ENCODE measurements at regions not wholly inside any gene's neighbourhood (a gene's known extent, or its start where the extent isn't known, plus 50 kb on each side); places are given as distances from the start of the nearest gene placed in this dataset.

DNA sequence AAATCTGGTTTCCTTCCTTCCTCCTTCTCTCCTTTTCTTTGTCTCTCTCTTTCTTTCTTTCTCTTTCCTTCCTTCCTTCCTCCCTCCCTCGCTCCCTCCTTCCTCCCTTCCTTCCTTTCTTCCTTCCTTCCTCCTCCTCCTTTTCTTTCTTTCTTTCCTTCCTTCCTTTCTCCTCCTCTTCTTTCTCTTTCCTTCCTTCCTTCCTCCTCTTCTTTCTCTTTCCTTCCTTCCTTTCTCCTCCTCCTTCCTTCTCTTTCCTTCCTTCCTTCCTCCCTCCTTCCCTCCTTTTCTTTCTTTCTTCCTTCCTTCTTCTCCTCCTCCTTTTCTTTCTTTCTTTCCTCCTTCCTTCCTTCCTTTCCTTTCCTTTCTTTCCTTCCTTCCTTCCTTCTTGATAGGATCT, 61.2 kb downstream of the VIP start:
- POLR2A ChIA-PET (ENCODE audit: low non-redundant PET), result no interaction called here
- no TSS peak for BruUV-seq (replicated peaks)
- no peaks in the 10 kb centered on the region for H3K36me3 ChIP-seq (ENCODE audit: insufficient read depth, low read length, poor library complexity, severe bottlenecking)
- intact Hi-C loops (cut with micrococcal nuclease; ENCODE audit: unreplicated experiment), result no loop called here
- H3K27me3 ChIP-seq (replicated peaks; ENCODE audit: insufficient read depth, low read depth, low read length, poor library complexity), result peaks cover 20% of the 10 kb centered on the region
- no peaks in the 10 kb centered on the region for H3K4me1 ChIP-seq (ENCODE audit: insufficient read depth, low read length, poor library complexity, severe bottlenecking)
- no peaks in the 10 kb centered on the region for H3K9me3 ChIP-seq (ENCODE audit: low read depth, low read length, poor library complexity, severe bottlenecking)
- H3K27ac ChIP-seq (ENCODE audit: low read depth, low read length, poor library complexity, severe bottlenecking), result no peak overlapping the region
- TF ChIP-seq CTCF (conservative IDR thresholded peaks at IDR 0.05; ENCODE audit: low read depth, low read length) (no peak), EZH2 (IDR thresholded peaks at IDR 0.05; ENCODE audit: borderline replicate concordance, low read depth, low read length, poor library complexity, severe bottlenecking) (no peak)
- H3K4me3 ChIP-seq (ENCODE audit: low read depth, low read length, poor library complexity, severe bottlenecking), result no peak overlapping the region
- CTCF ChIA-PET, result no interaction called here
- DNase-seq (ENCODE audit: low spot score), result no peak

GRCh38 chr6:152815230-152815872, 64.8 kb downstream of the VIP start:
- no TSS peak for BruUV-seq (replicated peaks)
- H3K27me3 ChIP-seq (replicated peaks; ENCODE audit: insufficient read depth, low read depth, low read length, poor library complexity), result peaks cover 11% of the 10 kb centered on the region
- no peak for DNase-seq (ENCODE audit: low spot score)
- no peaks in the 10 kb centered on the region for H3K36me3 ChIP-seq (ENCODE audit: insufficient read depth, low read length, poor library complexity, severe bottlenecking)
- H3K9me3 ChIP-seq (ENCODE audit: low read depth, low read length, poor library complexity, severe bottlenecking), result no peaks in the 10 kb centered on the region
- H3K27ac ChIP-seq (ENCODE audit: low read depth, low read length, poor library complexity, severe bottlenecking), result no peak overlapping the region
- no peak overlapping the region for H3K4me3 ChIP-seq (ENCODE audit: low read depth, low read length, poor library complexity, severe bottlenecking)
- ChIA-PET POLR2A (ENCODE audit: low non-redundant PET) (interaction anchor here (0.6 kb wide), 1 partner anchor 22 kb away, joined by 4 read pairs; no protein-coding TSS in a partner anchor), CTCF (no interaction called here)
- no peaks in the 10 kb centered on the region for H3K4me1 ChIP-seq (ENCODE audit: insufficient read depth, low read length, poor library complexity, severe bottlenecking)
- intact Hi-C loops (cut with micrococcal nuclease; ENCODE audit: unreplicated experiment), result no loop called here
- TF ChIP-seq CTCF (conservative IDR thresholded peaks at IDR 0.05; ENCODE audit: low read depth, low read length) (no peak), EZH2 (IDR thresholded peaks at IDR 0.05; ENCODE audit: borderline replicate concordance, low read depth, low read length, poor library complexity, severe bottlenecking) (no peak)

GRCh38 chr6:152816055-152816454, 65.5 kb downstream of the VIP start:
- peaks cover 10% of the 10 kb centered on the region for H3K27me3 ChIP-seq (replicated peaks; ENCODE audit: insufficient read depth, low read depth, low read length, poor library complexity)
- TF ChIP-seq EZH2 (IDR thresholded peaks at IDR 0.05; ENCODE audit: borderline replicate concordance, low read depth, low read length, poor library complexity, severe bottlenecking) (no peak), CTCF (conservative IDR thresholded peaks at IDR 0.05; ENCODE audit: low read depth, low read length) (no peak)
- no peaks in the 10 kb centered on the region for H3K9me3 ChIP-seq (ENCODE audit: low read depth, low read length, poor library complexity, severe bottlenecking)
- H3K27ac ChIP-seq (ENCODE audit: low read depth, low read length, poor library complexity, severe bottlenecking), result no peak overlapping the region
- BruUV-seq (replicated peaks), result no TSS peak
- intact Hi-C loops (cut with micrococcal nuclease; ENCODE audit: unreplicated experiment), result no loop called here
- no peak overlapping the region for H3K4me3 ChIP-seq (ENCODE audit: low read depth, low read length, poor library complexity, severe bottlenecking)
- no peaks in the 10 kb centered on the region for H3K36me3 ChIP-seq (ENCODE audit: insufficient read depth, low read length, poor library complexity, severe bottlenecking)
- ChIA-PET CTCF (no interaction called here), POLR2A (ENCODE audit: low non-redundant PET) (no interaction called here)
- no peaks in the 10 kb centered on the region for H3K4me1 ChIP-seq (ENCODE audit: insufficient read depth, low read length, poor library complexity, severe bottlenecking)
- DNase-seq (ENCODE audit: low spot score), result no peak
